SKM-1 treated with dmso at 0.1 percent for 144 hours (cell line): ENCODE measurements at regions not wholly inside any gene's neighbourhood (a gene's known extent, or its start where the extent isn't known, plus 50 kb on each side); places are given as distances from the start of the nearest gene placed in this dataset.
A peak's percentile ranks its signal among the peaks of the same experiment; 100 is the strongest.

Experiments used
- DNase-seq: peaks from one replicate; lab custom pipeline; 2025; ENCODE audit not compliant: unreplicated experiment; lab: John Stamatoyannopoulos, UW

DNA sequence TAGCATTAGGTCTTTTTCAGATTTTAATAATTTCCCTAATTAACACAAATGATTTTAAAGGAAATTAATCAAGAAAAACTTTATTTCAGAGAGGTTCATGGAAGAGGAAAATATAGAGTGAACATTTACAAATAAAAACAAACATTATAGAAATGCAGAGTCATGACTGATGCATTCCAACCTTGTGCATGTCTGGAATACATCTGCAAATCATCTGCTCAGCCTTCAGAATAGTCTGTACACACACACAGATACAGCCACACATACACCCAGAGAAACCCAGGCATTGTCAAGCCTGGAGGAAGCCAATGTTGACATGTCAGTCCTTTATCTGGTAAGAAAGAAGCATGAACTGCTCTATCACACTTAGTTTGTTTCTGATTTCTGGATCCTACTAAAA, 61.3 kb upstream of the NFKB1 start:
- DNase-seq = no peak

DNA sequence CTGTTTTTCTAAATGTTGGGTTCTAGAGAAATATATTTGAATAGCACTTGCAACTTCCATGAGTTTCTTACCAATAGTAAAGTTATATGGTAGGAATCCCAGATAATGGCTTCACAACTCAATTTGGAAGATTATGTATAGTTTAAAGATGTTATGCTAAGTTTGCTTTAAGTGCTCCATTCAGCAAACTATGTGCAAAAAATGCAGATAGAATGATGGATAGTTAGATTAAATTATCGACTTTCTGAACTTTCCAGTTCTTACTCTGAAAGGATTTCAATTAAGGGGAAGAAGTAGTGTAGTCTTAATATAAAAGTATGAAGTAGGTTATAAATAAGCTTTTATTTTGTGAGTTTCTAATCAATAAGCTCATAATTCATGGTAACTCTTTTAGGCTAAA, 60.7 kb upstream of the NFKB1 start:
- DNase-seq = no peak

DNA sequence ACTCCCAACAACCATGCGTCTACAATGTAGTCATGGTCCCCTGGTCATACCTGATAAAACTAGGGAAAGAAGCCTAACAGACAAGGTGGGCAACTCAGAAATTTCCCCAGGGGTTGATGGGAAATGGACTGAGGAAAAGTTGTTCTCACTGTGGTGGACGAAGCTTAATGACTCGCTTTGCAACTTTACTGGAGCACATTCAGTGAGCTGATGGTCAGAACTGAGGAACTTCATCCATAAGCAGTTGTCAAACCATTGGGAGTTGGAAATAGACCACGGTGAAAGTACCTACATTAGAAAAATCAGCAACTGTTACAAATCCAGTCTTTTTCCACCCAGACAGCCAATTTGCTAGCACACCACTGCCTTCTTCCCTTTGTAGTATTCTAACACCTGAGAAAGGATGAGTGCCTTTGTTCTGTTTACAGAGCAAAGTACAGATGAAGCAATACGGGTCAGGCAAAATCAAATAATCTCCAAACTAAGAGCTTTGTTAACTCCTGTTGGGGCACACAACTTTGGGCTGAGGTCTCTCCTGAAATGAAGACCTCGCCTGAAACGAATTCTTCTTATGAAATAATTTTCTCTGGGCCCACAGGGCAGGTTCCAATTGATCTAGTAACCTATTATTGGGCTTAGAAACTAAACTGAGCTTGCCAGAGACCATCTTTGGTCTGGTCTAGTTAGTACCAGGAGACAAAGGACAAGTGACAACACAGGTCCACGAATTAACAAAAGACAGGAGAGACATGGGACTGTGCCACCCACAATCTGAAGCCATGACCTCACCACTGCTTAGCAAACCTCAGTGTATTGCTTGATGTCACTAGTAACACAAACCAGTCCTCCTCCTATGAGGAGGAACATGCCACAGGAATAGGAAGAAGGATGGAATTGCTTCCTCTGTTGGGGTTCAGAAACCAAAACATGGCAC, 58.9 kb upstream of the NFKB1 start:
- DNase-seq = no peak

DNA sequence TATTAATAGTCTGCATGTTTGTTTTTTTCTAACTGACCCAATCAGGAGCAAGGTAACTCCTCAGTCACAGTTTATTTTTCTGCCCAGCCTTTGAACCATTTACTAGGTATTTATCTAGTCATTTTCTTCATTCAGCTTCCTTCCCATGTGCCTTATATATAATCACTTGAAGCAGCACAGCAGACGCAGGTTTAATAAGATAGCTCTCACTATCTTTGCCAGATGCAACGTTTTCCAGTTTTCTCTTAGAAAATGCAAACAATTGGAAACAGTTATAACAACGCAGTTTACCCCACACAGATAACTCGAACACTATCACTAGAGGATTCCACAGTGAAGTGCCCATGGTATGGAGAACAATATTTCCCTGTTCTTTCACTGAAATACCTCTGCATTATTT, 56.4 kb upstream of the NFKB1 start:
- no peak for DNase-seq

DNA sequence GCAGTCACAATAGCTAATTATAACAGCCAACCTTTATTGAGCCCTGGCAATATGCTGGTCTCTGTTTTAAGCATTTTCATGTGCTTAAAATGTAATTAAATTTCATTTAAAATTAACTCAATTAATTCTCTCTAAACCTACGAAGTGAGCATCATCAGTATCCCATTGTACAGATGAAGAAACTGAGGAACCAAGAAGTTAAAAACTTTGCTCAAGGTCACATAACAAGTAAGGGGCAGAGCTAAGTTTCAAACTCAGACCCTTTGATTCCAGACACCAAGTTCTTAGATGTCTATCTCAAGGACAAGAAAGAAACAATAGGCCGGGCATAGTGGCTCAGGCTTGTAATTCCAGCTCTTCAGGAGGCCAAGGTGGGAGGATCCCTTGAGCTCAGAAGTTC, 55.9 kb upstream of the NFKB1 start:
- no peak for DNase-seq

DNA sequence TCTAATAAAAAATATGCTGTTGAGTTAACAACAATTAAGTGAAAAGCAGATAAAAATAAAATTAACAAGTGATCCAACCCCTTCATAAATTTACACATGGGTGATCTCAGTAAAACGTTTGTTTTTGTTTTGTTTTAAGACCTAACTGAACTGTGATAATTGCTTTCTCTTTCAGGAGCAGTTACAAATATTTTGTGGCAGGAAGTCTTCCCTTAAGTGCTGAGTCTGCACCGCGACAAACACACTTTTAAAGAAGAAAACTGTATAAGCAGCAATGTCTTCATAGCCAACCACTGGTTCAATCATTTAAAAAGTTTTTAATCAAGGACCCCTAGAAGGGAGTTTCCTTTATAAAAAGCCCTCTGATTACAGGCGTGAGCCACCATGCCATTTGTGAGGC, 53.7 kb upstream of the NFKB1 start:
- no peak for DNase-seq

DNA sequence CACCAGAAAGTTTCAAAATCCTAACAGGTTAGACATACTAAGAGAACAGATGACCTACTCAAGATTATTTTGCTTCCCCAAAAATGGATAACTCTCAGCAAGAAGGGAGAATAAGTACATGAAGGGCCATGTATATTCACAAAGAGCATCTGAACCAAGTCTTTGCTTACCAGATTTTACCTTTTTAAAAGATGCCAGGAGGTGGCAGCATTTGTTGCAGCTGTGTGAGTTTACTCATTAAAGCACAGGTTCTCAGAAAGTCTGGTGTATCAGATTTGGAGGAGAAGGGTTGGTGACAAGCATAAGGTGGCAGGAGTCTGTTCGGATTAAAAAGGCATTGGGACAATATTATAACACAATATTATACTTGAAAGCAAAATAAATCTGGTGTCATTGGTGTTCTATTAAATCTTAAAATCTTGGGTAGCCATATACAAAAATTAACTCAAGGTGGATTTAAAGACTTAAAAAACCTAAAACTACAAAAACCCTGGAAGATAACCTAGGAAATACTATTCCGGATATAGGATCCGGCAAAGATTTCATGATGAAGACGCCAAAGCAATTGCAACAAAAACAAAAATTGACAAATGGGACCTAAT, 51.3 kb upstream of the NFKB1 start:
- DNase-seq = peak; percentile 48

DNA sequence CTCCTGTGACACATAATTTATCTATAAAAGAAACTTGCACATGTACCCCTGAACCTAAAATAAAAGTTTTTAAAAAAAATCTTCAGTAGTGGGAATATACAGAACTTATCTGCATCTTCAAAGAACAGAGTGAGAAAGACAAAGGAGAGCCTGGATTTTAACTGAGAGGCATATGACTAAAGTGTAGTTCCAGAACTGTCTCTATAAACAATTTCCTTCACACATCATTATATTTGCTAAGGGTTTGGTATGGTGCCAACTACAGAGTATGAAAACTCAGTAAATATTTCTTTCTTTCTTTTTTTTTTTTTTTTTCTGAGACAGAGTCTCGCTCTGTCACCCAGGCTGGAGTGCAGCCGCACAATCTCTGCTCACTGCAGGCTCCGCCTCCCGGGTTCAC, 49.9 kb upstream of the NFKB1 start:
- no peak for DNase-seq
